Mucosa of descending colon (tissue), 3 donors: ENCODE measurements at regions not wholly inside any gene's neighbourhood (a gene's known extent, or its start where the extent isn't known, plus 50 kb on each side); places are given as distances from the start of the nearest gene placed in this dataset.
"Not testable (repeated sequence)": the region's sequence is repeated elsewhere in the genome, so short reads cannot be mapped to it uniquely, and the experiment has no call there.

ENCODE experiments used
- ATAC-seq: fragments of 200-7000 bp; cut with Tn5 transposase; one replicate; pipeline ENCODE4 v1.9.1; 2020; ENCODE audit warnings: mild to moderate bottlenecking, moderate library complexity
- DNase-seq, 3 donors: peaks; one replicate each; pipeline ENCODE4 v3.0.0-alpha.2; 2020
- H3K36me3 ChIP-seq: fragments of 200-600 bp; one replicate; pipeline ENCODE4 v1.8.0; 2021; ENCODE audit warnings: low read depth, mild to moderate bottlenecking
- H3K4me1 ChIP-seq: fragments of 200-600 bp; one replicate; pipeline ENCODE4 v1.8.0; 2021; ENCODE audit warnings: low read depth, mild to moderate bottlenecking
- H3K4me3 ChIP-seq: fragments of 200-600 bp; one replicate; pipeline ENCODE4 v1.8.0; 2021; ENCODE audit warnings: mild to moderate bottlenecking
- H3K9me3 ChIP-seq: fragments of 200-600 bp; one replicate; pipeline ENCODE4 v1.8.0; 2021; ENCODE audit warnings: mild to moderate bottlenecking
- CTCF ChIP-seq: fragments of 200-600 bp; IDR thresholded peaks from one replicate; pipeline ENCODE4 v1.8.0; 2022; ENCODE audit warnings: antibody characterized with exemption, mild to moderate bottlenecking
- intact Hi-C, 2 donors: fragments of 100-400 bp; cut with DNase I in 1 of 2; cut with micrococcal nuclease in 1 of 2; formaldehyde crosslinking; loops; one replicate each; pipeline versions ENCODE4 v1.11.0 to v1.11.1; 2022; cut with DNase I, micrococcal nuclease
- donor health status: DM: no; HTN: no; CAD: no; lungs with moderate emphysema.
- donor health status: DM: no; HTN: no; CAD: no.
- donor health status: DM: no; HTN: yes; CAD: no.

DNA sequence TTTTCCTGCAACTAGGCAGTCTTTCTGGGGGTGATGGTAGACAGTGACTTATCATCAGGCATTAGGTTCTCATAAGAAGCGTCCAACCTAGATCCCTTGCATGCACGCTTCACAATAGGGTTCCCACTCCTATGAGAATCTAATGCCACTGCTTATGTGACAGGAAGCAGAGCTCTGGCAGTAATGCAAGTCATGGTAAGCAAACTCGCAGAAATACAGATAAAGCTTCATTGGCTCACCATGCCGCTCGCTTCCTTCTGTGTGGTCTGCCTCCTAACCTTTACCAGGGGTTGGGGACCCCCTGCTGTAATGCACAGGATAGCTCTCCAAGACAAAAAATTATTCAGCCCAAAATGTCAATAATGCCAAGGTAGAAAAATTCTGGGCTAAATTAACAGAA lies 864.2 kb downstream of the TRHDE start:
- no peak for TF ChIP-seq CTCF
- no peaks in the 10 kb centered on the region for H3K36me3 ChIP-seq
- intact Hi-C loops = no loop called here
- DNase-seq (no peak), ATAC-seq (no peak)
- H3K4me1 ChIP-seq = no peaks in the 10 kb centered on the region
- no peak overlapping the region for H3K4me3 ChIP-seq
- peaks cover 11% of the 10 kb centered on the region for H3K9me3 ChIP-seq

GRCh38 chr12:73139642-73140041 lies 867.5 kb downstream of the TRHDE start:
- ATAC-seq, H3K4me1 ChIP-seq, H3K36me3 ChIP-seq, DNase-seq, intact Hi-C loops, H3K4me3 ChIP-seq: not testable (repeated sequence)
- peaks cover 16% of the 10 kb centered on the region for H3K9me3 ChIP-seq

GRCh38 chr12:73158341-73158740 lies 886.2 kb downstream of the TRHDE start:
- H3K9me3 ChIP-seq = peaks cover 18% of the 10 kb centered on the region
- H3K4me3 ChIP-seq = no peak overlapping the region
- intact Hi-C loops = no loop called here
- TF ChIP-seq CTCF = no peak
- H3K4me1 ChIP-seq = no peaks in the 10 kb centered on the region
- no peaks in the 10 kb centered on the region for H3K36me3 ChIP-seq
- ATAC-seq = no peak
- no peak for DNase-seq

- peaks cover 24% of the 10 kb centered on the region for H3K9me3 ChIP-seq
- intact Hi-C loops = no loop called here
- DNase-seq (no peak), ATAC-seq (no peak)
- no peak overlapping the region for H3K4me3 ChIP-seq
- no peaks in the 10 kb centered on the region for H3K36me3 ChIP-seq
- no peaks in the 10 kb centered on the region for H3K4me1 ChIP-seq
- TF ChIP-seq CTCF = no peak
Measured at GRCh38 chr12:73159954-73160353, 887.8 kb downstream of the TRHDE start.

DNA sequence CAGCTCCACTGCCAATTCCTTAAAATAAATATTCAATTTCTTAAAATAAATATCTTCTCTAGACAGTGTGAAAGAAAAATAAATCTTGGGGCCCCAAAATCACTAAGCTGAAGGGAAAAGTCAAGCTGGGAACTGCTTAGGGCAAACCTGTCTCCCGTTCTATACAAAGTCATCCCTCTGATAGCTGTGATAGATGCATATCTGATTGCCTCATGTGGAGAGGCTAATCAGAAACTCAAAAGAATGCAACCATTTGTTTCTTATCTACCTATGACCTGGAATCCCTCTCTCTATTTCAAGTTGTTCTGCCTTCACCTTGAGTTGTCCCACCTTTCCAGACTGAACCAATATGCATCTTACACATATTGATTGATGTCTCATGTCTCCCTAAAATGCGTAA lies 889.8 kb downstream of the TRHDE start:
- intact Hi-C loops = no loop called here
- peaks cover 26% of the 10 kb centered on the region for H3K9me3 ChIP-seq
- DNase-seq = no peak
- H3K36me3 ChIP-seq = no peaks in the 10 kb centered on the region
- no peak overlapping the region for H3K4me3 ChIP-seq
- no peaks in the 10 kb centered on the region for H3K4me1 ChIP-seq
- no peak for TF ChIP-seq CTCF
- no peak for ATAC-seq

DNA sequence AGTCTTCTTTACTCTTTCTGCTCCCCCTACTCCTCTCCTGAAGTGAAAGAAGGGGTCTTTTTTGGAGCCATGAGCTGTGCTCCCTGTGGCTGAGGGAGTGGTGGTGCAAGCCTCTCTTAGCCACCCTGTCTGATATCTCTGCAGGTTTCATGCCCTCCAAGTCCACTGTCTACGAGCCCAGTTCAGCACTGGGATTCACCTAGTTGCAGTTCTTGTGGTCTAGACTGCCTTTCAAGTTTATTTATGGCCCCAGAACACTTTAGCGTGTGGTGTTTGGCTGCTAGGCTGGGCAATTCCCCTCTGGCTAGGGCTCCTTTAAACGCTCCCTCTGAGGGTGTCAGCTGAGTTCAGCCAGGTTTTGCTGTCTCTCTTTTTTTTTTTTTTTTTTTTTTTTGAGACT lies 908.6 kb downstream of the TRHDE start:
- TF ChIP-seq CTCF = no peak
- no peak overlapping the region for H3K4me3 ChIP-seq
- DNase-seq (no peak), ATAC-seq (no peak)
- H3K9me3 ChIP-seq = peaks cover 38% of the 10 kb centered on the region
- no peaks in the 10 kb centered on the region for H3K4me1 ChIP-seq
- H3K36me3 ChIP-seq = no peaks in the 10 kb centered on the region
- intact Hi-C loops = no loop called here
